Panc1 (cell line): ENCODE measurements at regions not wholly inside any gene's neighbourhood (a gene's known extent, or its start where the extent isn't known, plus 50 kb on each side); places are given as distances from the start of the nearest gene placed in this dataset.

Experiments used
- POLR2AphosphoS5 ChIP-seq: IDR thresholded peaks from 2 replicates; pipeline ENCODE4 v1.6.1; 2012; ENCODE audit warnings: mild to moderate bottlenecking, low read depth, low read length, moderate library complexity
- SIN3A ChIP-seq: IDR thresholded peaks from 2 replicates; pipeline ENCODE4 v1.6.1; 2012; ENCODE audit warnings: low read depth, mild to moderate bottlenecking, low read length, moderate library complexity, borderline replicate concordance; ENCODE audit not compliant: insufficient read depth
- TF ChIP-seq, protein P1 (sequence below): fragments of 450-650 bp; IDR thresholded peaks from 2 replicates; pipeline ENCODE4 v1.5.1; 2017; ENCODE audit warnings: mild to moderate bottlenecking
- TF ChIP-seq, protein P2 (sequence below), 2 experiments: IDR thresholded peaks; 2 replicates each; pipeline ENCODE4 v1.6.1; 2011 to 2012; ENCODE audit warnings: low read depth in 2 of 2, control low read depth in 1 of 2, low read length in 1 of 2, mild to moderate bottlenecking in 1 of 2, moderate library complexity in 1 of 2; ENCODE audit not compliant: insufficient read depth in 1 of 2

DNA sequence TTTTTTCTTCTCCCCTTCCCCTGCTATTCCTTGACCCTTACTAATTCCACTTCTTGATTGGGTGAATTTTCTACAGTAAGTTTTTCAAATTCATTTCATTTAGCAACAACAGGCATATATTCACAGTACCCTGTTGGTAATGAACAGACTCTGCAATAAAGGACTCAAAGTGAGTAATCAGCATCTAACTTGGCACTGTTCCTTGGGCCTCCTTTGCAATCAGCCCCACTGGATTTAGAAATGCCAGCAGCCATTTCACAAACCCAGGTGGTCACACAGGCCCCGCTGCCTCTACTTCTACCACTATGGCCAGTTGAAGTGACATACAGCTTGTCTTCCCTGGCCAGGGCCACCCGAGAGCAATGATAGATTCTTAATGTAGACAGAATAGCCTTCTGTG lies 113.8 kb downstream of the CYB561 start:
- TF ChIP-seq, protein P1, sequence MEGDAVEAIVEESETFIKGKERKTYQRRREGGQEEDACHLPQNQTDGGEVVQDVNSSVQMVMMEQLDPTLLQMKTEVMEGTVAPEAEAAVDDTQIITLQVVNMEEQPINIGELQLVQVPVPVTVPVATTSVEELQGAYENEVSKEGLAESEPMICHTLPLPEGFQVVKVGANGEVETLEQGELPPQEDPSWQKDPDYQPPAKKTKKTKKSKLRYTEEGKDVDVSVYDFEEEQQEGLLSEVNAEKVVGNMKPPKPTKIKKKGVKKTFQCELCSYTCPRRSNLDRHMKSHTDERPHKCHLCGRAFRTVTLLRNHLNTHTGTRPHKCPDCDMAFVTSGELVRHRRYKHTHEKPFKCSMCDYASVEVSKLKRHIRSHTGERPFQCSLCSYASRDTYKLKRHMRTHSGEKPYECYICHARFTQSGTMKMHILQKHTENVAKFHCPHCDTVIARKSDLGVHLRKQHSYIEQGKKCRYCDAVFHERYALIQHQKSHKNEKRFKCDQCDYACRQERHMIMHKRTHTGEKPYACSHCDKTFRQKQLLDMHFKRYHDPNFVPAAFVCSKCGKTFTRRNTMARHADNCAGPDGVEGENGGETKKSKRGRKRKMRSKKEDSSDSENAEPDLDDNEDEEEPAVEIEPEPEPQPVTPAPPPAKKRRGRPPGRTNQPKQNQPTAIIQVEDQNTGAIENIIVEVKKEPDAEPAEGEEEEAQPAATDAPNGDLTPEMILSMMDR, result no peak
- no peak for TF ChIP-seq POLR2AphosphoS5
- no peak for TF ChIP-seq SIN3A
- TF ChIP-seq, protein P2, sequence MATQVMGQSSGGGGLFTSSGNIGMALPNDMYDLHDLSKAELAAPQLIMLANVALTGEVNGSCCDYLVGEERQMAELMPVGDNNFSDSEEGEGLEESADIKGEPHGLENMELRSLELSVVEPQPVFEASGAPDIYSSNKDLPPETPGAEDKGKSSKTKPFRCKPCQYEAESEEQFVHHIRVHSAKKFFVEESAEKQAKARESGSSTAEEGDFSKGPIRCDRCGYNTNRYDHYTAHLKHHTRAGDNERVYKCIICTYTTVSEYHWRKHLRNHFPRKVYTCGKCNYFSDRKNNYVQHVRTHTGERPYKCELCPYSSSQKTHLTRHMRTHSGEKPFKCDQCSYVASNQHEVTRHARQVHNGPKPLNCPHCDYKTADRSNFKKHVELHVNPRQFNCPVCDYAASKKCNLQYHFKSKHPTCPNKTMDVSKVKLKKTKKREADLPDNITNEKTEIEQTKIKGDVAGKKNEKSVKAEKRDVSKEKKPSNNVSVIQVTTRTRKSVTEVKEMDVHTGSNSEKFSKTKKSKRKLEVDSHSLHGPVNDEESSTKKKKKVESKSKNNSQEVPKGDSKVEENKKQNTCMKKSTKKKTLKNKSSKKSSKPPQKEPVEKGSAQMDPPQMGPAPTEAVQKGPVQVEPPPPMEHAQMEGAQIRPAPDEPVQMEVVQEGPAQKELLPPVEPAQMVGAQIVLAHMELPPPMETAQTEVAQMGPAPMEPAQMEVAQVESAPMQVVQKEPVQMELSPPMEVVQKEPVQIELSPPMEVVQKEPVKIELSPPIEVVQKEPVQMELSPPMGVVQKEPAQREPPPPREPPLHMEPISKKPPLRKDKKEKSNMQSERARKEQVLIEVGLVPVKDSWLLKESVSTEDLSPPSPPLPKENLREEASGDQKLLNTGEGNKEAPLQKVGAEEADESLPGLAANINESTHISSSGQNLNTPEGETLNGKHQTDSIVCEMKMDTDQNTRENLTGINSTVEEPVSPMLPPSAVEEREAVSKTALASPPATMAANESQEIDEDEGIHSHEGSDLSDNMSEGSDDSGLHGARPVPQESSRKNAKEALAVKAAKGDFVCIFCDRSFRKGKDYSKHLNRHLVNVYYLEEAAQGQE (IDR thresholded peaks at IDR 0.05; ENCODE audit: insufficient read depth in 1 of 2, low read depth in 2 of 2, low read length in 1 of 2), result no peak
